HepG2 (cell line): ENCODE measurements at regions not wholly inside any gene's neighbourhood (a gene's known extent, or its start where the extent isn't known, plus 50 kb on each side); places are given as distances from the start of the nearest gene placed in this dataset.

Source experiments
- ATAC-seq: fragments of 200-7000 bp; cut with Tn5 transposase; 3 replicates; pipeline ENCODE4 v1.9.1; 2020; ENCODE audit warnings: mild to moderate bottlenecking, moderate library complexity
- BruUV-seq: library from RNA; stranded (reverse); fragments of 400-500 nt; replicated peaks from 2 replicates; lab custom pipeline; 2021; lab: Mats Ljungman, UMichigan
- CTCF ChIA-PET: fragments of 300-600 bp; formaldehyde crosslinking; extraction: SDS; loops from one replicate; lab custom pipeline; 2021; ENCODE audit warnings: low total read pairs, inconsistent platforms, low intra/inter-chr PET ratio; lab: Yijun Ruan, JAX
- POLR2A ChIA-PET: fragments of 350-600 bp; sonication (Branson Sonifier 250); formaldehyde crosslinking; loops from one replicate; lab custom pipeline; 2020; ENCODE audit warnings: antibody characterized with exemption, inconsistent platforms; lab: Yijun Ruan, JAX
- DNase-seq: peaks from one replicate; pipeline ENCODE4 v3.0.0-alpha.2; 2015; ENCODE audit warnings: low spot score
- FAIRE-seq: peaks from 3 replicates; lab custom pipeline; 2011; peaks lifted over from hg19 to GRCh38; lab: Jason Lieb, UNC
- H2AFZ ChIP-seq: one replicate; pipeline ENCODE4 v1.6.1; 2011; ENCODE audit warnings: low read length, inconsistent platforms
- H3K27ac ChIP-seq: fragments of 300-600 bp; 3 replicates; pipeline ENCODE4 v1.8.0; 2011; ENCODE audit warnings: mixed run types, mild to moderate bottlenecking, mixed read lengths, low read length, inconsistent platforms; ENCODE audit not compliant: insufficient read depth; ENCODE audit errors: extremely low read length
- H3K27me3 ChIP-seq, 2 experiments: fragments of 200-600 bp in 1 of 2; 2 replicates in 1 of 2; 3 replicates in 1 of 2; pipeline versions ENCODE4 v1.6.0 to v1.8.0; 2011; ENCODE audit warnings: low read length in 2 of 2, mild to moderate bottlenecking in 2 of 2, moderate library complexity in 2 of 2, inconsistent platforms in 1 of 2; ENCODE audit not compliant: insufficient read depth in 2 of 2, control insufficient read depth in 1 of 2
- H3K36me3 ChIP-seq, 2 experiments: fragments of 200-600 bp in 1 of 2; replicated peaks in 1 of 2; 2 replicates in 1 of 2; 3 replicates in 1 of 2; pipeline versions ENCODE4 v1.5.1 to v1.8.0; 2011; ENCODE audit warnings: low read length in 2 of 2, inconsistent platforms in 1 of 2; ENCODE audit not compliant: insufficient read depth in 2 of 2, control insufficient read depth in 1 of 2
- H3K4me1 ChIP-seq: 2 replicates; pipeline ENCODE4 v1.5.1; 2012; ENCODE audit warnings: low read length, inconsistent platforms; ENCODE audit not compliant: insufficient read depth
- H3K4me2 ChIP-seq: 2 replicates; pipeline ENCODE4 v1.6.0; 2011; ENCODE audit warnings: low read depth, low read length, inconsistent platforms
- H3K4me3 ChIP-seq, 3 experiments: fragments of 200-600 bp in 1 of 3; sonication (generic), shearing (Covaris generic) in 1 of 3; replicated peaks in 1 of 3; 2 replicates each; pipeline ENCODE4 v1.5.1; 2011 to 2016; ENCODE audit warnings: low read length in 3 of 3, inconsistent platforms in 2 of 3, low read depth in 2 of 3, mild to moderate bottlenecking in 2 of 3, control low read depth in 1 of 3, mixed read lengths in 1 of 3; ENCODE audit not compliant: insufficient read depth in 1 of 3
- H3K79me2 ChIP-seq: one replicate; pipeline ENCODE4 v1.6.1; 2011; ENCODE audit warnings: low read length, inconsistent platforms; ENCODE audit not compliant: insufficient read depth
- H3K9ac ChIP-seq: 2 replicates; pipeline ENCODE4 v1.6.0; 2011; ENCODE audit warnings: mild to moderate bottlenecking, low read depth, low read length, inconsistent platforms; ENCODE audit not compliant: insufficient read depth
- H3K9me3 ChIP-seq: 2 replicates; pipeline ENCODE4 v1.5.1; 2012; ENCODE audit warnings: mild to moderate bottlenecking, low read length
- H4K20me1 ChIP-seq: 2 replicates; pipeline ENCODE4 v1.6.0; 2011; ENCODE audit warnings: inconsistent platforms, mild to moderate bottlenecking, low read length, moderate library complexity; ENCODE audit not compliant: insufficient read depth
- DPF2 ChIP-seq: sonication (generic); formaldehyde crosslinking; IDR thresholded peaks from 2 replicates; pipeline ENCODE4 v1.4.0; 2020; ENCODE audit warnings: mild to moderate bottlenecking, low read depth, missing genetic modification reagents, borderline replicate concordance
- LCORL ChIP-seq, 2 experiments: fragments of 450-650 bp in 1 of 2; sonication (generic) in 1 of 2; formaldehyde crosslinking in 1 of 2; IDR thresholded peaks; 2 replicates each; pipeline versions ENCODE4 v1.5.0 to v1.6.1; 2017 to 2020; ENCODE audit warnings: antibody characterized with exemption in 1 of 2, missing genetic modification reagents in 1 of 2
- ZNF329 ChIP-seq: sonication (generic); formaldehyde crosslinking; IDR thresholded peaks from 2 replicates; pipeline ENCODE4 v1.9.0; 2021; ENCODE audit warnings: low read depth, mild to moderate bottlenecking, missing genetic modification reagents
- ZNF431 ChIP-seq: sonication (generic); formaldehyde crosslinking; IDR thresholded peaks from 2 replicates; pipeline ENCODE4 v1.9.0; 2022; ENCODE audit warnings: missing genetic modification reagents, low read depth, mild to moderate bottlenecking, borderline replicate concordance
- ZNF468 ChIP-seq: sonication (generic); formaldehyde crosslinking; IDR thresholded peaks from 2 replicates; pipeline ENCODE4 v1.8.0; 2022; ENCODE audit warnings: mild to moderate bottlenecking, moderate library complexity, missing genetic modification reagents
- WGBS: methylation state at CpG from one replicate; pipeline ENCODE4 v1.1.6; 2017; ENCODE audit warnings: low lambda C conversion rate; 5-methylcytosine and 5-hydroxymethylcytosine counted together
- in situ Hi-C: cut with HindIII; loops from 2 replicates; pipeline ENCODE4 v1.10.0; 2017; ENCODE audit warnings: low pct_unique_long_range_greater_than_20kb; ENCODE audit not compliant: extremely low pct_ligation_motif_present
- intact Hi-C: fragments of 100-400 bp; cut with micrococcal nuclease; formaldehyde crosslinking; loops from one replicate; pipeline ENCODE4 v1.10.0; 2022; ENCODE audit not compliant: unreplicated experiment

DNA sequence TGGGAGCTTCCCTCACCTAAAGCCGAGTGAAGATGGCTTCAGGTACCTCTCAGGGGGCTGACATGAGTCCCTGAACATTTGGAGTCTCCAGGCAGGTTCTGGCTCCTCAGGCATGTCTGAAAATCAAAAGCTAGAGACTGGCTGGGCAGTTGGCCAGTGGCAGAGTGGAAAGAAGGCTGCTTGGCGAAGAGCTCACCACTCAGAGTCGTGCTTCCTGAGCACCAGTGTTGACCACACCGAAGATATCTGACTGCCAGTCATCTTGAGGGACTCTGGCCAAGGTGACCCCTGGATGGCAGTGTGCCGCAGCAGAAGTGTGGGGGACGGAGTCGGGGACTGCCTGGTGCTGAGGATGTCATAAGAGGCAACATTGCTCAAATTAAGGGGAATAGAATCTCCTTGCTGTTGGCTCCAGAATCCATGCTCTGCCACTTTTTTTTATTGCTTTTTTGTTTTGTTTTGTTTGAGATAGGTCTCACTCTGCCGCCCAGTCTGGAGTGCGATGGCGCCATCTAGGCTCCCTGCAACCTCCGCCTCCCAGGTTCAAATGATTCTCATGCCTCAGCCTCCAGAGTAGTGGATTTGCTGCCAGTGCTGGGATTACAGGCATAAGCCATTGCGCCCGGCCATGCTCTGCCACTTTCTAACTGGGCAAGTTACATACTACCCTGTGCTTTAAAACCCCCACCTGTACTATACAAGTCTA is 172.5 kb upstream of the GATB start:
- 26% methylated on average over 12 of the region's 13 CpGs for WGBS
- no peak overlapping the region for H3K4me3 ChIP-seq
- intact Hi-C loops = no loop called here
- no peak for TF ChIP-seq ZNF431 (CRISPR knock-in tag)
- TF ChIP-seq ZNF329 (CRISPR knock-in tag) = no peak
- no peak overlapping the region for H2AFZ ChIP-seq
- ChIA-PET POLR2A (no interaction called here), CTCF (no interaction called here)
- no peaks in the 10 kb centered on the region for H3K4me1 ChIP-seq
- no peaks in the 10 kb centered on the region for H3K79me2 ChIP-seq
- H3K36me3 ChIP-seq = no peaks in the 10 kb centered on the region
- no TSS peak for BruUV-seq
- FAIRE-seq (no peak), ATAC-seq (no peak), DNase-seq (no peak)
- in situ Hi-C loops = no loop called here
- no peaks in the 10 kb centered on the region for H3K9me3 ChIP-seq
- no peak overlapping the region for H3K27ac ChIP-seq
- H3K27me3 ChIP-seq = no peaks in the 10 kb centered on the region; a peak in 1 of 5 replicates
- H3K9ac ChIP-seq = no peak overlapping the region
- no peak overlapping the region for H3K4me2 ChIP-seq
- no peaks in the 10 kb centered on the region for H4K20me1 ChIP-seq

DNA sequence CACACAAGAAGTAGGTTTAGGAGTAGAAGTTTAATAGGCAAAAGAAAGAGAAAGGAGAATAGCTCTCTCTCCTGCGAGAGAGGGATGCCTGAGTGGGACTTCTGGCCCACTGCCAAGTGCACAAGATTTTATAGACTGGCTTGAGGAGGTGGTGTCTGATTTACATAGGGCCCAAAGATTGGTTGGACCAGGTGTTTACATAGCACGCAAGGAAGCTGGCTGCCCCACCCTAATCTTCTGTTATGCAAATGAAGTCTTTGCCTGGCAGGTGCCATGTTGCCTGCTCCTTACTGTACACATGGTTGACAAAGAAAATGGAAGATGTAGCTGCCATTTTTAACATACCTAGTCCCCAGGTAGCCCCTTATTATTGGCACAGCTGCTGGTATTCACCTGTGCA is 170.8 kb upstream of the GATB start:
- intact Hi-C loops = no loop called here
- ATAC-seq = no peak
- Histone ChIP-seq H3K4me1 (no peaks in the 10 kb centered on the region), H3K4me2 (no peak overlapping the region), H2AFZ (no peak overlapping the region), H3K27me3 (no peaks in the 10 kb centered on the region; a peak in 1 of 5 replicates), H4K20me1 (no peaks in the 10 kb centered on the region), H3K27ac (no peak overlapping the region), H3K36me3 (no peaks in the 10 kb centered on the region), H3K79me2 (no peaks in the 10 kb centered on the region), H3K9me3 (no peaks in the 10 kb centered on the region), H3K4me3 (no peak overlapping the region), H3K9ac (no peak overlapping the region)
- TF ChIP-seq ZNF468 (CRISPR knock-in tag) = no peak
- TF ChIP-seq DPF2 (CRISPR knock-in tag) = no peak
- TF ChIP-seq LCORL (IDR thresholded peaks at IDR 0.05) = 0 out of 2 replicates have a peak, but pooled peaks have one; percentile 11
- no peak for TF ChIP-seq LCORL (CRISPR knock-in tag; IDR thresholded peaks at IDR 0.05)
- no peak for DNase-seq
- no TSS peak for BruUV-seq
- ChIA-PET CTCF (no interaction called here), POLR2A (no interaction called here)
- in situ Hi-C loops = no loop called here
- no peak for FAIRE-seq
- 10% methylated on average over 2 of the region's 2 CpGs for WGBS
